Hypothalamus (tissue), 51 donors: ENCODE measurements at regions not wholly inside any gene's neighbourhood (a gene's known extent, or its start where the extent isn't known, plus 50 kb on each side); places are given as distances from the start of the nearest gene placed in this dataset.

ENCODE experiments used
- DNase-seq, 51 donors: peaks; one replicate each; lab custom pipeline; 2025; lab: John Stamatoyannopoulos, UW

GRCh38 chr3:64290161-64290560, 64.9 kb upstream of the PRICKLE2 start:
- DNase-seq: no peak

- DNase-seq: no peak
Measured at GRCh38 chr3:64289622-64290021, 64.4 kb upstream of the PRICKLE2 start.

- no peak for DNase-seq
Measured at GRCh38 chr3:64278625-64279024, 53.4 kb upstream of the PRICKLE2 start.

- no peak for DNase-seq
Measured at GRCh38 chr3:64276131-64276530, 50.9 kb upstream of the PRICKLE2 start.
